ENCODE measurements at regions not wholly inside any gene's neighbourhood (a gene's known extent, or its start where the extent isn't known, plus 50 kb on each side); places are given as distances from the start of the nearest gene placed in this dataset.

- TF ChIP-seq CTCF (IDR thresholded peaks at IDR 0.05; ENCODE audit: extremely low read depth in 1 of 2, insufficient read depth in 1 of 2, low read depth in 1 of 2, low read length in 2 of 2) (no peak), POLR2AphosphoS5 (IDR thresholded peaks at IDR 0.05; ENCODE audit: insufficient read depth, low read depth, low read length) (no peak), FOS (IDR thresholded peaks at IDR 0.05; ENCODE audit: borderline replicate concordance, insufficient read depth, low read length) (no peak), POLR2A (IDR thresholded peaks at IDR 0.05; ENCODE audit: low read depth, low read length) (no peak), JUN (IDR thresholded peaks at IDR 0.05; ENCODE audit: borderline replicate concordance, insufficient read depth, insufficient read length, low read depth) (no peak)
These were observed 339.7 kb downstream of the KIF4B start for GRCh38 chr5:155353231-155353630.

All from endothelial cell of umbilical vein (primary cell).